Fibroblast of lung (primary cell): ENCODE measurements at regions not wholly inside any gene's neighbourhood (a gene's known extent, or its start where the extent isn't known, plus 50 kb on each side); places are given as distances from the start of the nearest gene placed in this dataset.

Experiments
- EZH2 ChIP-seq: IDR thresholded peaks from 2 replicates; pipeline ENCODE4 v1.5.1; 2012; ENCODE audit warnings: low read length, control low read depth, mild to moderate bottlenecking; ENCODE audit errors: missing control alignments
- TF ChIP-seq, protein P1 (sequence below), 2 donors: IDR thresholded peaks in 1 of 2; conservative IDR thresholded peaks in 1 of 2; 1 replicate in 1 of 2; 2 replicates in 1 of 2; pipeline ENCODE4 v1.5.1; 2011 to 2012; ENCODE audit warnings: low read length in 2 of 2, control low read depth in 1 of 2, inconsistent platforms in 1 of 2, low read depth in 1 of 2, mild to moderate bottlenecking in 1 of 2

DNA sequence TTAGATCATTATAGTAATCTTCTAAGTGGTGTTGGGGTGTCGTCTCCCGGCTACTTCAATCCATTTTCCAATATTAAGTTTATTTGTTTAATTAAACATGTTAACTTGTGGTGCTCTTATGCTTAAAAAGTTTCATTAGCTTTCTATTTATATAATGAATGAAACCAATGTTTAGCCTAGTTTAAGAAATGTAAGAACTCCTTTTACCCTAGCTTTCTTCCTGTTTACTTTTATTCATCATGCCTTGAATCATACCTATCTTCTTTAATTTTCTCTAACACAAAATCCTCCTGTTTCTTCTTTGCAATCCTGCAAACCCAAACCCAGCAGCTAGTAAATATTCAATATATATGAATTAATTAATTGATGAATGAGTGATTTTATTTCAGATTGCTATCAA, 1276.7 kb upstream of the PIK3C3 start:
- TF ChIP-seq, protein P1, sequence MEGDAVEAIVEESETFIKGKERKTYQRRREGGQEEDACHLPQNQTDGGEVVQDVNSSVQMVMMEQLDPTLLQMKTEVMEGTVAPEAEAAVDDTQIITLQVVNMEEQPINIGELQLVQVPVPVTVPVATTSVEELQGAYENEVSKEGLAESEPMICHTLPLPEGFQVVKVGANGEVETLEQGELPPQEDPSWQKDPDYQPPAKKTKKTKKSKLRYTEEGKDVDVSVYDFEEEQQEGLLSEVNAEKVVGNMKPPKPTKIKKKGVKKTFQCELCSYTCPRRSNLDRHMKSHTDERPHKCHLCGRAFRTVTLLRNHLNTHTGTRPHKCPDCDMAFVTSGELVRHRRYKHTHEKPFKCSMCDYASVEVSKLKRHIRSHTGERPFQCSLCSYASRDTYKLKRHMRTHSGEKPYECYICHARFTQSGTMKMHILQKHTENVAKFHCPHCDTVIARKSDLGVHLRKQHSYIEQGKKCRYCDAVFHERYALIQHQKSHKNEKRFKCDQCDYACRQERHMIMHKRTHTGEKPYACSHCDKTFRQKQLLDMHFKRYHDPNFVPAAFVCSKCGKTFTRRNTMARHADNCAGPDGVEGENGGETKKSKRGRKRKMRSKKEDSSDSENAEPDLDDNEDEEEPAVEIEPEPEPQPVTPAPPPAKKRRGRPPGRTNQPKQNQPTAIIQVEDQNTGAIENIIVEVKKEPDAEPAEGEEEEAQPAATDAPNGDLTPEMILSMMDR (conservative IDR thresholded peaks at IDR 0.05 in 1 of 2, IDR thresholded peaks at IDR 0.05 in 1 of 2; ENCODE audit: low read depth in 1 of 2, low read length in 2 of 2), result no peak
- no peak for TF ChIP-seq EZH2
